Ectodermal cell (in vitro differentiated cells): ENCODE measurements at regions not wholly inside any gene's neighbourhood (a gene's known extent, or its start where the extent isn't known, plus 50 kb on each side); places are given as distances from the start of the nearest gene placed in this dataset.

Experiments used
- H3K27ac ChIP-seq: 2 replicates; pipeline ENCODE4 v1.7.0; 2013; ENCODE audit warnings: mild to moderate bottlenecking, low read depth, low read length; ENCODE audit not compliant: insufficient read depth, poor library complexity, severe bottlenecking
- H3K27me3 ChIP-seq: 2 replicates; pipeline ENCODE4 v1.7.0; 2013; ENCODE audit warnings: mild to moderate bottlenecking, low read length; ENCODE audit not compliant: insufficient read depth, control insufficient read depth, poor library complexity, severe bottlenecking
- H3K36me3 ChIP-seq: one replicate; pipeline ENCODE4 v1.7.0; 2013; ENCODE audit warnings: low read length; ENCODE audit not compliant: control insufficient read depth, insufficient read depth
- H3K4me1 ChIP-seq: one replicate; pipeline ENCODE4 v1.7.0; 2013; ENCODE audit warnings: low read length; ENCODE audit not compliant: control insufficient read depth, insufficient read depth
- H3K4me3 ChIP-seq: 2 replicates; pipeline ENCODE4 v1.7.0; 2013; ENCODE audit warnings: low read depth, low read length, control low read depth; ENCODE audit not compliant: insufficient read depth
- H3K9me3 ChIP-seq: 2 replicates; pipeline ENCODE4 v1.7.0; 2013; ENCODE audit warnings: mild to moderate bottlenecking, low read length, moderate library complexity; ENCODE audit not compliant: control insufficient read depth
- WGBS, 2 experiments: methylation state at CpG; one replicate each; pipeline ENCODE4 v1.1.7; 2013; ENCODE audit warnings: missing lambda C conversion rate in 2 of 2; 5-methylcytosine and 5-hydroxymethylcytosine counted together

- no peaks in the 10 kb centered on the region for H3K27me3 ChIP-seq
- no peak overlapping the region for H3K4me3 ChIP-seq
- no peak overlapping the region for H3K27ac ChIP-seq
- H3K4me1 ChIP-seq: no peaks in the 10 kb centered on the region
- H3K9me3 ChIP-seq: no peaks in the 10 kb centered on the region
- 100% methylated on average over 2 of the region's 2 CpGs for WGBS, 2 experiments
- H3K36me3 ChIP-seq: no peaks in the 10 kb centered on the region
These were observed 1008.0 kb downstream of the GLUD2 start for GRCh38 chrX:122055460-122055859.

GRCh38 chrX:122055979-122056715 lies 1008.7 kb downstream of the GLUD2 start:
- H3K36me3 ChIP-seq: no peaks in the 10 kb centered on the region
- no peaks in the 10 kb centered on the region for H3K27me3 ChIP-seq
- no peaks in the 10 kb centered on the region for H3K4me1 ChIP-seq
- no peak overlapping the region for H3K4me3 ChIP-seq
- H3K9me3 ChIP-seq: no peaks in the 10 kb centered on the region
- H3K27ac ChIP-seq: no peak overlapping the region
- 82 to 89% methylated on average over 1 to 2 of the region's 2 CpGs for WGBS, 2 experiments

GRCh38 chrX:122076241-122076640 lies 1028.8 kb downstream of the GLUD2 start:
- Histone ChIP-seq H3K27me3 (no peaks in the 10 kb centered on the region), H3K9me3 (no peaks in the 10 kb centered on the region), H3K27ac (no peak overlapping the region), H3K36me3 (no peaks in the 10 kb centered on the region), H3K4me3 (no peak overlapping the region), H3K4me1 (no peaks in the 10 kb centered on the region)
- no CpG with 5 or more reads among the region's 1 CpG for WGBS, 2 experiments

- WGBS, 2 experiments: 95% methylated on average over 1 of the region's 1 CpG; no CpG with 5 or more reads in 1 of the 2 experiments
These were observed 1030.7 kb downstream of the GLUD2 start for GRCh38 chrX:122078079-122078478.

GRCh38 chrX:122087341-122087740 lies 1039.9 kb downstream of the GLUD2 start:
- Histone ChIP-seq H3K4me1 (no peaks in the 10 kb centered on the region), H3K9me3 (no peaks in the 10 kb centered on the region), H3K27ac (no peak overlapping the region), H3K36me3 (no peaks in the 10 kb centered on the region), H3K27me3 (no peaks in the 10 kb centered on the region), H3K4me3 (no peak overlapping the region)
- WGBS, 2 experiments: 0% methylated on average over 1 of the region's 1 CpG

More at GRCh38 chrX:122078079-122078478, 1030.7 kb downstream of the GLUD2 start:
- Histone ChIP-seq H3K27me3 (no peaks in the 10 kb centered on the region), H3K27ac (no peak overlapping the region), H3K9me3 (no peaks in the 10 kb centered on the region), H3K36me3 (no peaks in the 10 kb centered on the region), H3K4me3 (no peak overlapping the region), H3K4me1 (no peaks in the 10 kb centered on the region)

- no peaks in the 10 kb centered on the region for H3K36me3 ChIP-seq
- H3K27me3 ChIP-seq: no peaks in the 10 kb centered on the region
- no peaks in the 10 kb centered on the region for H3K9me3 ChIP-seq
- no peak overlapping the region for H3K4me3 ChIP-seq
- H3K4me1 ChIP-seq: no peaks in the 10 kb centered on the region
- H3K27ac ChIP-seq: no peak overlapping the region
These were observed 1044.2 kb downstream of the GLUD2 start for GRCh38 chrX:122091571-122091970.

- Histone ChIP-seq H3K4me1 (no peaks in the 10 kb centered on the region), H3K9me3 (no peaks in the 10 kb centered on the region), H3K4me3 (no peak overlapping the region), H3K27me3 (no peaks in the 10 kb centered on the region), H3K27ac (no peak overlapping the region), H3K36me3 (no peaks in the 10 kb centered on the region)
- WGBS, 2 experiments: 93 to 100% methylated on average over 1 to 2 of the region's 3 CpGs
These were observed 1045.0 kb downstream of the GLUD2 start for GRCh38 chrX:122092360-122092759.

- no peaks in the 10 kb centered on the region for H3K27me3 ChIP-seq
- H3K9me3 ChIP-seq: no peaks in the 10 kb centered on the region
- 96 to 100% methylated on average over 1 to 2 of the region's 2 CpGs for WGBS, 2 experiments
- H3K4me3 ChIP-seq: no peak overlapping the region
- H3K36me3 ChIP-seq: no peaks in the 10 kb centered on the region
- H3K27ac ChIP-seq: no peak overlapping the region
- H3K4me1 ChIP-seq: no peaks in the 10 kb centered on the region
These were observed 1045.6 kb downstream of the GLUD2 start for GRCh38 chrX:122092978-122093377.

GRCh38 chrX:122094611-122095010 lies 1047.2 kb downstream of the GLUD2 start:
- Histone ChIP-seq H3K4me3 (no peak overlapping the region), H3K27me3 (no peaks in the 10 kb centered on the region), H3K4me1 (no peaks in the 10 kb centered on the region), H3K36me3 (no peaks in the 10 kb centered on the region), H3K9me3 (no peaks in the 10 kb centered on the region), H3K27ac (no peak overlapping the region)

- no peaks in the 10 kb centered on the region for H3K27me3 ChIP-seq
- no peaks in the 10 kb centered on the region for H3K4me1 ChIP-seq
- no peak overlapping the region for H3K27ac ChIP-seq
- no peak overlapping the region for H3K4me3 ChIP-seq
- 94 to 97% methylated on average over 3 of the region's 3 CpGs for WGBS, 2 experiments
- no peaks in the 10 kb centered on the region for H3K9me3 ChIP-seq
- H3K36me3 ChIP-seq: no peaks in the 10 kb centered on the region
These were observed 1066.0 kb downstream of the GLUD2 start for GRCh38 chrX:122113376-122113775.

- Histone ChIP-seq H3K36me3 (no peaks in the 10 kb centered on the region), H3K27me3 (no peaks in the 10 kb centered on the region), H3K27ac (no peak overlapping the region), H3K4me3 (no peak overlapping the region), H3K4me1 (no peaks in the 10 kb centered on the region), H3K9me3 (no peaks in the 10 kb centered on the region)
- 91 to 95% methylated on average over 3 to 4 of the region's 4 CpGs for WGBS, 2 experiments
These were observed 1066.5 kb downstream of the GLUD2 start for GRCh38 chrX:122113896-122114295.
